ENCODE measurements at regions not wholly inside any gene's neighbourhood (a gene's known extent, or its start where the extent isn't known, plus 50 kb on each side); places are given as distances from the start of the nearest gene placed in this dataset.

- Histone ChIP-seq H3K27ac (no peak overlapping the region), H3K4me1 (no peaks in the 10 kb centered on the region), H3K4me3 (no peak overlapping the region), H3K36me3 (no peaks in the 10 kb centered on the region), H3K9me3 (peaks cover 0 to 25% (median 0%) of the 10 kb centered on the region in 3 donors), H3K27me3 (peaks cover 14% of the 10 kb centered on the region)
- 46 to 73% methylated on average over 3 to 5 of the region's 5 CpGs for WGBS, 2 donors (ENCODE audit: low coverage in 1 of 2)
- ATAC-seq, result no peak
- no peak for TF ChIP-seq POLR2AphosphoS5 (IDR thresholded peaks at IDR 0.05)
- no peak for TF ChIP-seq POLR2A (IDR thresholded peaks at IDR 0.05)
- TF ChIP-seq EP300 (IDR thresholded peaks at IDR 0.05), result no peak
- TF ChIP-seq CTCF (IDR thresholded peaks at IDR 0.05), result no peak
These were observed 76.6 kb upstream of the ONECUT1 start for GRCh38 chr15:52866698-52867097.

- TF ChIP-seq POLR2A (IDR thresholded peaks at IDR 0.05) (no peak), POLR2AphosphoS5 (IDR thresholded peaks at IDR 0.05) (no peak), CTCF (IDR thresholded peaks at IDR 0.05) (no peak), EP300 (IDR thresholded peaks at IDR 0.05) (no peak)
- Histone ChIP-seq H3K9me3 (peaks cover 0 to 25% (median 0%) of the 10 kb centered on the region in 3 donors), H3K27ac (no peak overlapping the region), H3K36me3 (no peaks in the 10 kb centered on the region), H3K27me3 (peaks cover 30% of the 10 kb centered on the region), H3K4me1 (no peaks in the 10 kb centered on the region), H3K4me3 (no peak overlapping the region)
- ATAC-seq, result no peak
- 21% methylated on average over 6 of the region's 7 CpGs; no CpG with 5 or more reads in 1 of the 2 donors for WGBS, 2 donors (ENCODE audit: low coverage in 1 of 2)
These were observed 72.5 kb upstream of the ONECUT1 start for GRCh38 chr15:52862677-52863076.

- H3K4me1 ChIP-seq, result no peaks in the 10 kb centered on the region
- peaks cover 48% of the 10 kb centered on the region for H3K27me3 ChIP-seq
- no peaks in the 10 kb centered on the region for H3K36me3 ChIP-seq
- no peak overlapping the region for H3K4me3 ChIP-seq
- no peak overlapping the region for H3K27ac ChIP-seq
- no peaks in the 10 kb centered on the region for H3K9me3 ChIP-seq
- ATAC-seq, result no peak
- TF ChIP-seq EP300 (IDR thresholded peaks at IDR 0.05) (no peak), POLR2AphosphoS5 (IDR thresholded peaks at IDR 0.05) (no peak)
- 54 to 55% methylated on average over 4 to 7 of the region's 9 CpGs for WGBS, 2 donors (ENCODE audit: low coverage in 1 of 2)
These were observed 68.6 kb upstream of the ONECUT1 start for GRCh38 chr15:52858782-52859176.

- Histone ChIP-seq H3K4me1 (no peaks in the 10 kb centered on the region), H3K4me3 (no peak overlapping the region), H3K9me3 (no peaks in the 10 kb centered on the region), H3K27ac (no peak overlapping the region), H3K36me3 (no peaks in the 10 kb centered on the region), H3K27me3 (peaks cover 48% of the 10 kb centered on the region)
- no peak for TF ChIP-seq POLR2A (IDR thresholded peaks at IDR 0.05)
- no peak for TF ChIP-seq CTCF (IDR thresholded peaks at IDR 0.05)
- TF ChIP-seq EP300 (IDR thresholded peaks at IDR 0.05), result no peak
- TF ChIP-seq POLR2AphosphoS5 (IDR thresholded peaks at IDR 0.05), result no peak
- ATAC-seq, result no peak
- 29 to 37% methylated on average over 13 to 14 of the region's 14 CpGs for WGBS, 2 donors (ENCODE audit: low coverage in 1 of 2)
These were observed 68.0 kb upstream of the ONECUT1 start for GRCh38 chr15:52857937-52858781.

- Histone ChIP-seq H3K4me3 (no peak overlapping the region), H3K27me3 (peaks cover 48% of the 10 kb centered on the region), H3K9me3 (no peaks in the 10 kb centered on the region), H3K27ac (no peak overlapping the region), H3K4me1 (no peaks in the 10 kb centered on the region), H3K36me3 (no peaks in the 10 kb centered on the region)
- TF ChIP-seq CTCF (IDR thresholded peaks at IDR 0.05), result no peak
- no peak for TF ChIP-seq EP300 (IDR thresholded peaks at IDR 0.05)
- TF ChIP-seq POLR2AphosphoS5 (IDR thresholded peaks at IDR 0.05), result no peak
- no peak for TF ChIP-seq POLR2A (IDR thresholded peaks at IDR 0.05)
- no peak for ATAC-seq
- 58 to 63% methylated on average over 6 to 7 of the region's 7 CpGs for WGBS, 2 donors (ENCODE audit: low coverage in 1 of 2)
These were observed 67.3 kb upstream of the ONECUT1 start for GRCh38 chr15:52857471-52857870.

Data from gastroesophageal sphincter (tissue), 4 donors.